Breast epithelium (tissue), 3 donors: ENCODE measurements at regions not wholly inside any gene's neighbourhood (a gene's known extent, or its start where the extent isn't known, plus 50 kb on each side); places are given as distances from the start of the nearest gene placed in this dataset.

ENCODE experiments used
- CTCF ChIP-seq, 3 donors: fragments of 450-650 bp; IDR thresholded peaks; one replicate each; pipeline ENCODE4 v1.5.1; 2016 to 2017; ENCODE audit warnings: antibody characterized with exemption in 3 of 3, mild to moderate bottlenecking in 3 of 3, moderate library complexity in 3 of 3
- POLR2A ChIP-seq: fragments of 450-650 bp; IDR thresholded peaks from one replicate; pipeline ENCODE4 v1.6.1; 2016; ENCODE audit warnings: antibody characterized with exemption, mild to moderate bottlenecking, moderate library complexity

GRCh38 chr15:75148280-75148679 lies 53.4 kb upstream of the C15orf39 start:
- TF ChIP-seq POLR2A (no peak), CTCF (IDR thresholded peaks at IDR 0.05) (no peak)
